ENCODE measurements at regions not wholly inside any gene's neighbourhood (a gene's known extent, or its start where the extent isn't known, plus 50 kb on each side); places are given as distances from the start of the nearest gene placed in this dataset.

- H3K4me3 Mint-ChIP-seq (ENCODE audit: unreplicated experiment): no peak overlapping the region
- DNase-seq (ENCODE audit: low read depth): no peak
- FAIRE-seq: no peak
- peaks cover 21% of the 10 kb centered on the region for H3K79me2 ChIP-seq (ENCODE audit: insufficient read depth, low read length)
- H3K27me3 Mint-ChIP-seq (ENCODE audit: low read depth, unreplicated experiment): no peaks in the 10 kb centered on the region
- no peak overlapping the region for H3K4me3 ChIP-seq (ENCODE audit: insufficient read depth, low read depth, low read length)
- no peaks in the 10 kb centered on the region for H3K9me3 Mint-ChIP-seq (ENCODE audit: unreplicated experiment)
- H3K36me3 ChIP-seq (ENCODE audit: insufficient read depth, low read length): peaks cover 12% of the 10 kb centered on the region
- H3K27ac ChIP-seq (ENCODE audit: low read depth, low read length): no peak overlapping the region
- H2AFZ ChIP-seq (ENCODE audit: low read depth, low read length): no peak overlapping the region
- no peak overlapping the region for H3K9ac ChIP-seq (ENCODE audit: low read length)
- peaks cover 57% of the 10 kb centered on the region for H3K4me1 Mint-ChIP-seq (ENCODE audit: low read depth, unreplicated experiment)
- peaks cover 7% of the 10 kb centered on the region for H3K36me3 Mint-ChIP-seq (ENCODE audit: low read depth, unreplicated experiment)
- peaks cover 37% of the 10 kb centered on the region for H3K4me1 ChIP-seq (ENCODE audit: insufficient read depth, low read length)
- no peaks in the 10 kb centered on the region for H3K27me3 ChIP-seq (ENCODE audit: insufficient read depth, low read length)
- TF ChIP-seq CTCF (IDR thresholded peaks at IDR 0.05; ENCODE audit: insufficient read depth, low read depth, low read length) (no peak), EZH2 (IDR thresholded peaks at IDR 0.05; ENCODE audit: insufficient read depth, low read length) (no peak)
- peak overlapping the region; percentile 30 for H3K4me2 ChIP-seq (ENCODE audit: low read length)
- peak overlapping the region; percentile 48 for H3K27ac Mint-ChIP-seq (ENCODE audit: unreplicated experiment)
- no peaks in the 10 kb centered on the region for H4K20me1 ChIP-seq (ENCODE audit: insufficient read depth, low read length)
- no peaks in the 10 kb centered on the region for H3K9me3 ChIP-seq (ENCODE audit: insufficient read depth, low read depth, low read length)
Observed at GRCh38 chr18:46264255-46264654, 160.1 kb downstream of the HAUS1 start.

GRCh38 chr18:46265196-46266156, 161.3 kb downstream of the HAUS1 start:
- H3K79me2 ChIP-seq (ENCODE audit: insufficient read depth, low read length): peaks cover 16% of the 10 kb centered on the region
- H3K9ac ChIP-seq (ENCODE audit: low read length): no peak overlapping the region
- Mint-ChIP-seq H3K4me3 (ENCODE audit: unreplicated experiment) (peak overlapping the region; percentile 21), H3K27me3 (ENCODE audit: low read depth, unreplicated experiment) (no peaks in the 10 kb centered on the region), H3K9me3 (ENCODE audit: unreplicated experiment) (no peaks in the 10 kb centered on the region), H3K27ac (ENCODE audit: unreplicated experiment) (peak overlapping the region; percentile 73), H3K36me3 (ENCODE audit: low read depth, unreplicated experiment) (peaks cover 7% of the 10 kb centered on the region), H3K4me1 (ENCODE audit: low read depth, unreplicated experiment) (peaks cover 46% of the 10 kb centered on the region)
- peaks cover 26% of the 10 kb centered on the region for H3K4me1 ChIP-seq (ENCODE audit: insufficient read depth, low read length)
- peaks cover 12% of the 10 kb centered on the region for H3K36me3 ChIP-seq (ENCODE audit: insufficient read depth, low read length)
- H3K27me3 ChIP-seq (ENCODE audit: insufficient read depth, low read length): no peaks in the 10 kb centered on the region
- no peaks in the 10 kb centered on the region for H3K9me3 ChIP-seq (ENCODE audit: insufficient read depth, low read depth, low read length)
- no peak overlapping the region for H2AFZ ChIP-seq (ENCODE audit: low read depth, low read length)
- TF ChIP-seq EZH2 (IDR thresholded peaks at IDR 0.05; ENCODE audit: insufficient read depth, low read length): no peak
- no peak for TF ChIP-seq CTCF (IDR thresholded peaks at IDR 0.05; ENCODE audit: insufficient read depth, low read depth, low read length)
- H3K4me3 ChIP-seq (ENCODE audit: insufficient read depth, low read depth, low read length): no peak overlapping the region
- FAIRE-seq (no peak), DNase-seq (ENCODE audit: low read depth) (no peak)
- H4K20me1 ChIP-seq (ENCODE audit: insufficient read depth, low read length): no peaks in the 10 kb centered on the region
- H3K4me2 ChIP-seq (ENCODE audit: low read length): peak overlapping the region; percentile 5
- peak overlapping the region; percentile 4 for H3K27ac ChIP-seq (ENCODE audit: low read depth, low read length)

- Histone ChIP-seq H3K9me3 (ENCODE audit: insufficient read depth, low read depth, low read length) (no peaks in the 10 kb centered on the region), H4K20me1 (ENCODE audit: insufficient read depth, low read length) (no peaks in the 10 kb centered on the region), H3K27me3 (ENCODE audit: insufficient read depth, low read length) (no peaks in the 10 kb centered on the region), H3K27ac (ENCODE audit: low read depth, low read length) (no peak overlapping the region), H3K9ac (ENCODE audit: low read length) (no peak overlapping the region), H3K36me3 (ENCODE audit: insufficient read depth, low read length) (peaks cover 12% of the 10 kb centered on the region), H3K4me1 (ENCODE audit: insufficient read depth, low read length) (peaks cover 17% of the 10 kb centered on the region), H3K4me3 (ENCODE audit: insufficient read depth, low read depth, low read length) (no peak overlapping the region), H3K4me2 (ENCODE audit: low read length) (no peak overlapping the region), H3K79me2 (ENCODE audit: insufficient read depth, low read length) (peaks cover 16% of the 10 kb centered on the region), H2AFZ (ENCODE audit: low read depth, low read length) (no peak overlapping the region)
- DNase-seq (ENCODE audit: low read depth) (no peak), FAIRE-seq (no peak)
- Mint-ChIP-seq H3K36me3 (ENCODE audit: low read depth, unreplicated experiment) (peaks cover 7% of the 10 kb centered on the region), H3K27ac (ENCODE audit: unreplicated experiment) (no peak overlapping the region), H3K4me1 (ENCODE audit: low read depth, unreplicated experiment) (peaks cover 36% of the 10 kb centered on the region), H3K4me3 (ENCODE audit: unreplicated experiment) (no peak overlapping the region), H3K27me3 (ENCODE audit: low read depth, unreplicated experiment) (no peaks in the 10 kb centered on the region), H3K9me3 (ENCODE audit: unreplicated experiment) (no peaks in the 10 kb centered on the region)
- TF ChIP-seq EZH2 (IDR thresholded peaks at IDR 0.05; ENCODE audit: insufficient read depth, low read length) (no peak), CTCF (IDR thresholded peaks at IDR 0.05; ENCODE audit: insufficient read depth, low read depth, low read length) (no peak)
Observed at GRCh38 chr18:46266473-46266872, 162.3 kb downstream of the HAUS1 start.

All from astrocyte (in vitro differentiated cells and primary cell).